ENCODE measurements at regions not wholly inside any gene's neighbourhood (a gene's known extent, or its start where the extent isn't known, plus 50 kb on each side); places are given as distances from the start of the nearest gene placed in this dataset.

DNA sequence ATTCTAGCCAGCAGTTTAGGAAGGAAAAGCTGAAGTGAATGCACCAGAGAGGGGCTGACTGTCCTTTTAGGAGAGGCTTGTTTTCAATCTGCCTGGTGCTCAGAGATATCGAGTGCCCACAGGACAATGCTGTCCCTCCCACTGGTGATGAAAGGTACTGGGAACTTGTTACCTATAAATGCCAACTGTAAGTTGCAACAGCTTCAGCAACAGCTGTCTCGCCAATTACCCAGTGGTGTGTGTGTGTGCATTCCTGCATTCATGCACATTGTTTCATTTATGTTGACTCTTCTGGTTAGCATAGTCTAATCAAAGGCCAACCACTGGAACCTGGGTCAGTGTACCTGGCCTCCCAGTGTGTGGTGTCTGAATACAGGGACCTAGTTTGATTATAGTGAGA is 161.1 kb downstream of the CSNK1G3 start:
- no peak overlapping the region for H3K4me3 ChIP-seq (ENCODE audit: low read depth, low read length, poor library complexity, severe bottlenecking)
- ChIA-PET POLR2A (interaction anchor here (0.6 to 0.9 kb wide), 3 partner anchors 23 to 1477 kb away, joined by 3 to 5 read pairs (median 3); no protein-coding TSS in a partner anchor), CTCF (ENCODE audit: unreplicated experiment) (no interaction called here)
- H2AFZ ChIP-seq (ENCODE audit: low read length): no peak overlapping the region
- H3K9me3 ChIP-seq (ENCODE audit: low read length): no peaks in the 10 kb centered on the region
- TF ChIP-seq EZH2phosphoT487 (IDR thresholded peaks at IDR 0.05; ENCODE audit: borderline replicate concordance, low read depth, low read length): no peak
- TF ChIP-seq, protein P1, sequence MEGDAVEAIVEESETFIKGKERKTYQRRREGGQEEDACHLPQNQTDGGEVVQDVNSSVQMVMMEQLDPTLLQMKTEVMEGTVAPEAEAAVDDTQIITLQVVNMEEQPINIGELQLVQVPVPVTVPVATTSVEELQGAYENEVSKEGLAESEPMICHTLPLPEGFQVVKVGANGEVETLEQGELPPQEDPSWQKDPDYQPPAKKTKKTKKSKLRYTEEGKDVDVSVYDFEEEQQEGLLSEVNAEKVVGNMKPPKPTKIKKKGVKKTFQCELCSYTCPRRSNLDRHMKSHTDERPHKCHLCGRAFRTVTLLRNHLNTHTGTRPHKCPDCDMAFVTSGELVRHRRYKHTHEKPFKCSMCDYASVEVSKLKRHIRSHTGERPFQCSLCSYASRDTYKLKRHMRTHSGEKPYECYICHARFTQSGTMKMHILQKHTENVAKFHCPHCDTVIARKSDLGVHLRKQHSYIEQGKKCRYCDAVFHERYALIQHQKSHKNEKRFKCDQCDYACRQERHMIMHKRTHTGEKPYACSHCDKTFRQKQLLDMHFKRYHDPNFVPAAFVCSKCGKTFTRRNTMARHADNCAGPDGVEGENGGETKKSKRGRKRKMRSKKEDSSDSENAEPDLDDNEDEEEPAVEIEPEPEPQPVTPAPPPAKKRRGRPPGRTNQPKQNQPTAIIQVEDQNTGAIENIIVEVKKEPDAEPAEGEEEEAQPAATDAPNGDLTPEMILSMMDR (conservative IDR thresholded peaks at IDR 0.05; ENCODE audit: low read length): no peak
- no peaks in the 10 kb centered on the region for H3K9me2 ChIP-seq (ENCODE audit: insufficient read depth, low read length)
- H3K4me1 ChIP-seq (ENCODE audit: insufficient read depth, low read length, poor library complexity, severe bottlenecking): peaks cover 3% of the 10 kb centered on the region
- BruUV-seq (replicated peaks): no TSS peak
- no peak overlapping the region for H3K4me2 ChIP-seq (ENCODE audit: low read length)
- intact Hi-C loops (cut with micrococcal nuclease; ENCODE audit: unreplicated experiment): loop anchor here (10.0 kb wide), 2 partner anchors 382 to 1072 kb away; partner anchors contain the start of gene ZNF608
- no peaks in the 10 kb centered on the region for H3K79me2 ChIP-seq (ENCODE audit: insufficient read depth, low read depth, low read length)
- no peak overlapping the region for H3K27ac ChIP-seq (ENCODE audit: low read depth, low read length, poor library complexity, severe bottlenecking)
- H4K20me1 ChIP-seq (ENCODE audit: insufficient read depth, low read length): no peaks in the 10 kb centered on the region
- DNase-seq (ENCODE audit: low spot score): no peak
- no peaks in the 10 kb centered on the region for H3K36me3 ChIP-seq (ENCODE audit: insufficient read depth, low read length)

DNA sequence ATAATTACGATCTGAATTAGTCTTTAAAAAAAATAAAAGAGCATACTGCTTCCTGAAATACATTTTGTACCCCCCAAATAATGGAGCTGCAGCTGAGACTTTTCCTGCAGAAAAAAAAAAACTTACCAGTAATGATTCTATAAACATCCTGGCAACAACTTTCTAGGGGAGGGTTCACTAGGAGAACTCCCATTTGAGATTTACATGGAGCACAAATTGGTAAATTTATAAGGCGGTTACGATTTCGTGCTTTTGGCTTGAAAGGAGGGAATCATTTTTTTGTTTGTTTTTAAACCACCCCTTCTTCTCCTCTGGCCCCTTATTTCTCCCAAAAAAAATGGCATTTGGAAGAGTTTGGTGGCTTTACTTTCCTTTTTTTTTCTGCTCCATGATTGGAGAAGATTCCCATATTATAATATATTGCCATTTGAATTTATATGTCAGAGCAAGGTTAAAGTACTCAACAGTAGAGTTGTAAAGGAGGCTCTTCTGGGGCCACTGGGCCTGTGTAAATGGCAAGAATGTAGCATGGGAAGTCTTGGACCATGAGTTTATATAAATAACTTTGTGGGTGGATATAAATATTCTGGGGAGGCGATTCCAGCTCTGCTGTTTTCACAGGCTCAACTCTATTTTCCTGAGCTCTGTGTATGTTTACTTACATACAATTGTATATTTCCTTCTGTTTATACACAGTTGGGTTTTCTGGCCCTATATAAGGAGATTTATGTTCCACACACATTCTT is 159.9 kb downstream of the CSNK1G3 start:
- H3K79me2 ChIP-seq (ENCODE audit: insufficient read depth, low read depth, low read length): no peaks in the 10 kb centered on the region
- no peak overlapping the region for H3K4me3 ChIP-seq (ENCODE audit: low read depth, low read length, poor library complexity, severe bottlenecking)
- no TSS peak for BruUV-seq (replicated peaks)
- H4K20me1 ChIP-seq (ENCODE audit: insufficient read depth, low read length): no peaks in the 10 kb centered on the region
- no peaks in the 10 kb centered on the region for H3K9me3 ChIP-seq (ENCODE audit: low read length)
- TF ChIP-seq, protein P1 (conservative IDR thresholded peaks at IDR 0.05; ENCODE audit: low read length): no peak
- no peak for TF ChIP-seq EZH2phosphoT487 (IDR thresholded peaks at IDR 0.05; ENCODE audit: borderline replicate concordance, low read depth, low read length)
- no peaks in the 10 kb centered on the region for H3K36me3 ChIP-seq (ENCODE audit: insufficient read depth, low read length)
- CTCF ChIA-PET (ENCODE audit: unreplicated experiment): no interaction called here
- H3K27ac ChIP-seq (ENCODE audit: low read depth, low read length, poor library complexity, severe bottlenecking): no peak overlapping the region
- no peak overlapping the region for H3K4me2 ChIP-seq (ENCODE audit: low read length)
- no peak overlapping the region for H2AFZ ChIP-seq (ENCODE audit: low read length)
- intact Hi-C loops (cut with micrococcal nuclease; ENCODE audit: unreplicated experiment): loop anchor here (2.0 to 10.0 kb wide), 3 partner anchors 265 to 1073 kb away; partner anchors contain the start of gene ZNF608
- no peaks in the 10 kb centered on the region for H3K9me2 ChIP-seq (ENCODE audit: insufficient read depth, low read length)
- peaks cover 3% of the 10 kb centered on the region for H3K4me1 ChIP-seq (ENCODE audit: insufficient read depth, low read length, poor library complexity, severe bottlenecking)
- DNase-seq (ENCODE audit: low spot score): no peak
- POLR2A ChIA-PET: interaction anchor here (1.2 kb wide), 1 partner anchor 475 kb away, joined by 3 read pairs; no protein-coding TSS in a partner anchor

DNA sequence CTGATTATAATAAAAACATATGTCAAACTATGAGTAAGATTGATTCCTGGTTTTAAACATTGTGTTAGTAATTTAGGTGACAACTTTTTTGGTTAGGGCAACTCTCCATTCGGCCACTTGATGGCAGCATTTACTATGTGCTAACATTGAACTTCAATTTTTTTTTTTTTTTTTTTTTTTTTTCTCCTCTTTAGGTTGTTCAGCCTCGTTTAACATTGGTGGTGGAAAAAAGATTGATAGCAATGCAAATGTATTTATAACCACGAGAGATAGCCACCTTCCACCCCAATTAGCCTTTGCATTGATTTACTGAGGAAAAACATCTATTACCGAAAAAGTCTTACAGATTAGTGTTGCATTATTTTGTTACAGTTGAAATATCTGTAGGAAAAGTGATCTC is 159.1 kb downstream of the CSNK1G3 start:
- BruUV-seq (replicated peaks): no TSS peak
- Histone ChIP-seq H3K4me3 (ENCODE audit: low read depth, low read length, poor library complexity, severe bottlenecking) (no peak overlapping the region), H2AFZ (ENCODE audit: low read length) (no peak overlapping the region), H3K79me2 (ENCODE audit: insufficient read depth, low read depth, low read length) (no peaks in the 10 kb centered on the region), H3K9me2 (ENCODE audit: insufficient read depth, low read length) (no peaks in the 10 kb centered on the region), H4K20me1 (ENCODE audit: insufficient read depth, low read length) (no peaks in the 10 kb centered on the region), H3K4me2 (ENCODE audit: low read length) (no peak overlapping the region), H3K36me3 (ENCODE audit: insufficient read depth, low read length) (no peaks in the 10 kb centered on the region), H3K9me3 (ENCODE audit: low read length) (no peaks in the 10 kb centered on the region), H3K4me1 (ENCODE audit: insufficient read depth, low read length, poor library complexity, severe bottlenecking) (peaks cover 3% of the 10 kb centered on the region), H3K27ac (ENCODE audit: low read depth, low read length, poor library complexity, severe bottlenecking) (no peak overlapping the region)
- intact Hi-C loops (cut with micrococcal nuclease; ENCODE audit: unreplicated experiment): loop anchor here (2.0 to 10.0 kb wide), 3 partner anchors 266 to 1074 kb away; partner anchors contain the start of gene ZNF608
- ChIA-PET CTCF (ENCODE audit: unreplicated experiment) (no interaction called here), POLR2A (interaction anchor here (0.5 to 1.2 kb wide), 2 partner anchors 454 to 476 kb away, joined by 3 to 6 read pairs; no protein-coding TSS in a partner anchor)
- TF ChIP-seq, protein P1 (conservative IDR thresholded peaks at IDR 0.05; ENCODE audit: low read length): peak; percentile 92
- TF ChIP-seq EZH2phosphoT487 (IDR thresholded peaks at IDR 0.05; ENCODE audit: borderline replicate concordance, low read depth, low read length): no peak
- DNase-seq (ENCODE audit: low spot score): peak; percentile 65
